Keratinocyte (primary cell): ENCODE measurements at regions not wholly inside any gene's neighbourhood (a gene's known extent, or its start where the extent isn't known, plus 50 kb on each side); places are given as distances from the start of the nearest gene placed in this dataset.

Experiments used
- DNase-seq: peaks from one replicate; pipeline ENCODE4 v3.0.0-alpha.2; 2011; ENCODE audit warnings: low read depth, missing footprints, low spot score
- FAIRE-seq: peaks from 2 replicates; lab custom pipeline; 2011; peaks lifted over from hg19 to GRCh38; lab: Jason Lieb, UNC
- H2AFZ ChIP-seq: 2 replicates; pipeline ENCODE4 v1.6.0; 2012; ENCODE audit warnings: low read length, control low read depth, inconsistent platforms; ENCODE audit not compliant: control insufficient read depth
- H3K27ac ChIP-seq: 2 replicates; pipeline ENCODE4 v1.5.1; 2011; ENCODE audit warnings: low read length; ENCODE audit not compliant: control insufficient read depth, insufficient read depth
- H3K27me3 ChIP-seq: 3 replicates; pipeline ENCODE4 v1.6.0; 2011; ENCODE audit warnings: low read length; ENCODE audit not compliant: control insufficient read depth, insufficient read depth; ENCODE audit errors: extremely low read depth
- H3K36me3 ChIP-seq, 2 experiments: 2 replicates in 1 of 2; 3 replicates in 1 of 2; pipeline ENCODE4 v1.5.1; 2011; ENCODE audit warnings: low read length in 2 of 2, mild to moderate bottlenecking in 1 of 2; ENCODE audit not compliant: control insufficient read depth in 2 of 2, insufficient read depth in 2 of 2; ENCODE audit errors: extremely low read depth in 1 of 2
- H3K4me1 ChIP-seq: 3 replicates; pipeline ENCODE4 v1.5.1; 2011; ENCODE audit warnings: low read length; ENCODE audit not compliant: control insufficient read depth, insufficient read depth; ENCODE audit errors: extremely low read depth
- H3K4me2 ChIP-seq: 3 replicates; pipeline ENCODE4 v1.6.0; 2011; ENCODE audit warnings: low read depth, low read length; ENCODE audit not compliant: control insufficient read depth, insufficient read depth; ENCODE audit errors: extremely low read depth
- H3K4me3 ChIP-seq, 3 experiments: fragments of 200-600 bp in 1 of 3; sonication (generic) in 1 of 3; 2 replicates in 2 of 3; 3 replicates in 1 of 3; pipeline ENCODE4 v1.5.1; 2011 to 2016; ENCODE audit warnings: low read length in 3 of 3, mild to moderate bottlenecking in 3 of 3, control low read depth in 2 of 3, inconsistent platforms in 1 of 3, low read depth in 1 of 3, mixed read lengths in 1 of 3, mixed run types in 1 of 3, moderate library complexity in 1 of 3; ENCODE audit not compliant: control insufficient read depth in 2 of 3, insufficient read depth in 2 of 3; ENCODE audit errors: extremely low read depth in 1 of 3
- H3K79me2 ChIP-seq: 2 replicates; pipeline ENCODE4 v1.6.0; 2012; ENCODE audit warnings: low read length; ENCODE audit not compliant: control insufficient read depth, insufficient read depth
- H3K9ac ChIP-seq: 3 replicates; pipeline ENCODE4 v1.6.0; 2011; ENCODE audit warnings: low read length; ENCODE audit not compliant: control insufficient read depth, insufficient read depth; ENCODE audit errors: extremely low read depth
- H3K9me1 ChIP-seq: 3 replicates; pipeline ENCODE4 v1.6.0; 2011; ENCODE audit warnings: low read length; ENCODE audit not compliant: control insufficient read depth, insufficient read depth; ENCODE audit errors: extremely low read depth
- H3K9me3 ChIP-seq: 2 replicates; pipeline ENCODE4 v1.5.1; 2012; ENCODE audit warnings: low read depth, low read length; ENCODE audit not compliant: control insufficient read depth
- H4K20me1 ChIP-seq: 3 replicates; pipeline ENCODE4 v1.6.0; 2011; ENCODE audit warnings: low read length; ENCODE audit not compliant: control insufficient read depth, insufficient read depth; ENCODE audit errors: extremely low read depth
- CTCF ChIP-seq, 3 experiments: IDR thresholded peaks in 1 of 3; conservative IDR thresholded peaks in 1 of 3; optimal IDR thresholded peaks in 1 of 3; 2 replicates in 2 of 3; 3 replicates in 1 of 3; pipeline versions ENCODE3 to v1.5.1; 2011; ENCODE audit warnings: low read length in 3 of 3, mild to moderate bottlenecking in 3 of 3, moderate library complexity in 2 of 3, control low read depth in 1 of 3, inconsistent platforms in 1 of 3; ENCODE audit not compliant: insufficient read depth in 2 of 3; ENCODE audit errors: extremely low read depth in 1 of 3
- EZH2 ChIP-seq: IDR thresholded peaks from one replicate; pipeline ENCODE4 v1.6.1; 2012; ENCODE audit warnings: inconsistent platforms, mild to moderate bottlenecking, low read length, moderate library complexity
- dilution Hi-C: fragments of 300-500 bp; cut with MboI; formaldehyde crosslinking; loops from one replicate; pipeline ENCODE4 v1.7.0; 2020; ENCODE audit warnings: low sequenced_read_pairs; ENCODE audit not compliant: extremely low pct_ligation_motif_present

- no peak overlapping the region for H3K27ac ChIP-seq
- H3K9ac ChIP-seq = no peak overlapping the region
- H3K79me2 ChIP-seq = no peaks in the 10 kb centered on the region
- no peaks in the 10 kb centered on the region for H3K36me3 ChIP-seq
- no peaks in the 10 kb centered on the region for H3K27me3 ChIP-seq
- no peak for TF ChIP-seq EZH2
- no peak for TF ChIP-seq CTCF (optimal IDR thresholded peaks at IDR 0.05 in 1 of 3, IDR thresholded peaks at IDR 0.05 in 1 of 3, conservative IDR thresholded peaks at IDR 0.05 in 1 of 3; ENCODE audit: extremely low read depth in 1 of 3, insufficient read depth in 2 of 3, low read length in 3 of 3)
- dilution Hi-C loops = no loop called here
- no peak overlapping the region for H3K4me3 ChIP-seq
- FAIRE-seq (no peak), DNase-seq (no peak)
- H4K20me1 ChIP-seq = no peaks in the 10 kb centered on the region
- H3K9me1 ChIP-seq = no peaks in the 10 kb centered on the region
- peaks cover 2% of the 10 kb centered on the region for H3K9me3 ChIP-seq
- H2AFZ ChIP-seq = no peak overlapping the region
- no peaks in the 10 kb centered on the region for H3K4me1 ChIP-seq
- no peak overlapping the region for H3K4me2 ChIP-seq
Measured at GRCh38 chr6:62707156-62707555, 421.1 kb upstream of the KHDRBS2 start.

DNA sequence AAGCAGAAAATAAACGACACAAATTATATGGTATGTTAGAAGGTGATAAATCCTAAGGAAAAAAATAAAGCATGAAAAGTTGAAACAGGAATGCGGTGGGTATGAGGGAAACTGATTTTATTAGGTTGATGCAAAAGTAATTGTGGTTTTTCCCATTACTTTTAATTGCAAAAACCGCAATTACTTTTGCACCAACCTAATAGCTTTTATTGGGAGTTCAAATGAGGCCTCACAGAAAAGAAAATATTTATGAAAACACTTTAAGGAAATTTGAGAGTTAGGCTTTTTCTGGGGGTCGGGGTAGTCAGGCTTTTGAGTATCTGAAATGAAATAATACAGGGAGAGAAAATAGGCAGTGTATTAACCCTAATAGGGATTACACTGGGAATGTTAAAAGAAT lies 397.0 kb upstream of the KHDRBS2 start:
- H3K79me2 ChIP-seq = no peaks in the 10 kb centered on the region
- no peak overlapping the region for H3K9ac ChIP-seq
- TF ChIP-seq CTCF (optimal IDR thresholded peaks at IDR 0.05 in 1 of 3, IDR thresholded peaks at IDR 0.05 in 1 of 3, conservative IDR thresholded peaks at IDR 0.05 in 1 of 3; ENCODE audit: extremely low read depth in 1 of 3, insufficient read depth in 2 of 3, low read length in 3 of 3) (no peak), EZH2 (no peak)
- no peaks in the 10 kb centered on the region for H4K20me1 ChIP-seq
- H3K27ac ChIP-seq = no peak overlapping the region
- FAIRE-seq (no peak), DNase-seq (no peak)
- no peaks in the 10 kb centered on the region for H3K9me3 ChIP-seq
- no peak overlapping the region for H2AFZ ChIP-seq
- H3K4me3 ChIP-seq = no peak overlapping the region
- dilution Hi-C loops = no loop called here
- no peak overlapping the region for H3K4me2 ChIP-seq
- H3K9me1 ChIP-seq = no peaks in the 10 kb centered on the region
- H3K4me1 ChIP-seq = no peaks in the 10 kb centered on the region
- no peaks in the 10 kb centered on the region for H3K36me3 ChIP-seq
- H3K27me3 ChIP-seq = no peaks in the 10 kb centered on the region
